ENCODE measurements at regions not wholly inside any gene's neighbourhood (a gene's known extent, or its start where the extent isn't known, plus 50 kb on each side); places are given as distances from the start of the nearest gene placed in this dataset.

DNA sequence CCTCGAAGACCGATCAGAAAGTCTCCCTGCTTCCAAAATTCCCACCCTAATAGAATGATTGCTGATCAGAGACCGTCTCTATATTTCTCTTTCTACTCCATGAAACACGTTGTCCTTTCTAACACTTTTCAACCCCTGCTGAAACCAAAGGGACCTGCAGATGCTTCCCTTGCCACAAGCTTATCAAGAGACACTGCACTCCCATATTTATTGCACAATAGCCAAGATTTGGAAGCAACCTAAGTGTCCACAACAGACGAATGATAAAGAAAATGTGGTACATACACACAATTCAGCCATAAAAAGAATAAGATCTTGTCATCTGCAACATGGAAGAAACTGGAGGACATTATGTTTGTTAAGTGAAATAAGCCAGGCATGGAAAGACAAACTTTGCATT, 125.1 kb downstream of the FOXD1 start:
- Histone ChIP-seq H3K27ac (ENCODE audit: low read depth in 1 of 2, low read length in 1 of 2) (no peak overlapping the region), H3K4me3 (no peak overlapping the region), H3K9ac (ENCODE audit: insufficient read depth in 1 of 2, low read length in 2 of 2) (no peak overlapping the region), H3K36me3 (ENCODE audit: control insufficient read depth in 4 of 4, insufficient read depth in 4 of 4, low read length in 4 of 4) (no peaks in the 10 kb centered on the region), H3K27me3 (ENCODE audit: control insufficient read depth in 3 of 3, insufficient read depth in 3 of 3, low read length in 2 of 3) (peaks cover 0 to 27% (median 6%) of the 10 kb centered on the region in 3 donors), H3K4me1 (ENCODE audit: control insufficient read depth in 5 of 5, insufficient read depth in 5 of 5, low read length in 5 of 5) (no peaks in the 10 kb centered on the region), H3K9me3 (ENCODE audit: control insufficient read depth in 4 of 4, insufficient read depth in 3 of 4, low read length in 3 of 4) (peaks cover 0 to 8% (median 0%) of the 10 kb centered on the region in 4 donors)
- DNase-seq (no peak), ATAC-seq (ENCODE audit: insufficient read depth, low FRiP score) (no peak)
- 73 to 82% methylated on average over 5 of the region's 5 CpGs for WGBS, 2 donors
- TF ChIP-seq, protein P1, sequence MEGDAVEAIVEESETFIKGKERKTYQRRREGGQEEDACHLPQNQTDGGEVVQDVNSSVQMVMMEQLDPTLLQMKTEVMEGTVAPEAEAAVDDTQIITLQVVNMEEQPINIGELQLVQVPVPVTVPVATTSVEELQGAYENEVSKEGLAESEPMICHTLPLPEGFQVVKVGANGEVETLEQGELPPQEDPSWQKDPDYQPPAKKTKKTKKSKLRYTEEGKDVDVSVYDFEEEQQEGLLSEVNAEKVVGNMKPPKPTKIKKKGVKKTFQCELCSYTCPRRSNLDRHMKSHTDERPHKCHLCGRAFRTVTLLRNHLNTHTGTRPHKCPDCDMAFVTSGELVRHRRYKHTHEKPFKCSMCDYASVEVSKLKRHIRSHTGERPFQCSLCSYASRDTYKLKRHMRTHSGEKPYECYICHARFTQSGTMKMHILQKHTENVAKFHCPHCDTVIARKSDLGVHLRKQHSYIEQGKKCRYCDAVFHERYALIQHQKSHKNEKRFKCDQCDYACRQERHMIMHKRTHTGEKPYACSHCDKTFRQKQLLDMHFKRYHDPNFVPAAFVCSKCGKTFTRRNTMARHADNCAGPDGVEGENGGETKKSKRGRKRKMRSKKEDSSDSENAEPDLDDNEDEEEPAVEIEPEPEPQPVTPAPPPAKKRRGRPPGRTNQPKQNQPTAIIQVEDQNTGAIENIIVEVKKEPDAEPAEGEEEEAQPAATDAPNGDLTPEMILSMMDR (IDR thresholded peaks at IDR 0.05; ENCODE audit: control extremely low read depth, extremely low read depth), result no peak

DNA sequence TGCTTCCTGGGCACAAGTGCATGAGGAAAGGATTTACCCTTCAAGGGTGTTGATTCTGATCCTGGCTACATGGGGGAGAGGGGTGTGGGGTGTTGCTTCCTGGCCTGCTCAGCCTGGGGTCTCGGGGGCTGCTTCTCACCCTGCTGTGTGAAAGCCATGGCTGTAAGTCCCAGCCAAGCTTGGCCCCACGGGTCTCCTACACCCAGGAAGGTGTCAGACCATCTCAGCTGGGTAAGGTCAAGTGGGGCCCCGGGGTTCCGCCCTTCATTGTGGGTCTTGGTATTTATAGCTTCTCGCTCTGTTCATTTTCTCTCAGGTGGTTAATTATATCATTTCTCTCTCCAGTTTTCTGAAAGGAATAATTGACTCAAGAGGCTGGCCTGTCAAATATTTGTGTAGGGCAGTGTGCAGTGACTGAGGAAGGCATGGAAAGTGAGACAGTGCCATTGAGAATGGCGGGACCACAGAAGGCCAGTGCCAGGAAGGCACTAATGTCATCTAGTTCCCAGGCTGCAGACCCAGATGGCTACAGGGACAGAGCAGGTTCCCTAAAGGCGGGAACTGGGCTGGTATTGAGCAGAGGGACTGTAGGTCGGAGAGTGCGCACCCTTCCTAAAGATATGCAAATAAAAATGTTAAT, 126.0 kb downstream of the FOXD1 start:
- TF ChIP-seq, protein P1 (IDR thresholded peaks at IDR 0.05; ENCODE audit: control extremely low read depth, extremely low read depth), result no peak
- DNase-seq (no peak), ATAC-seq (ENCODE audit: insufficient read depth, low FRiP score) (no peak)
- Histone ChIP-seq H3K9me3 (ENCODE audit: control insufficient read depth in 4 of 4, insufficient read depth in 3 of 4, low read length in 3 of 4) (peaks cover 0 to 8% (median 0%) of the 10 kb centered on the region in 4 donors), H3K27me3 (ENCODE audit: control insufficient read depth in 3 of 3, insufficient read depth in 3 of 3, low read length in 2 of 3) (peaks cover 0 to 32% (median 3%) of the 10 kb centered on the region in 3 donors), H3K4me1 (ENCODE audit: control insufficient read depth in 5 of 5, insufficient read depth in 5 of 5, low read length in 5 of 5) (no peaks in the 10 kb centered on the region), H3K9ac (ENCODE audit: insufficient read depth in 1 of 2, low read length in 2 of 2) (no peak overlapping the region), H3K36me3 (ENCODE audit: control insufficient read depth in 4 of 4, insufficient read depth in 4 of 4, low read length in 4 of 4) (no peaks in the 10 kb centered on the region), H3K27ac (ENCODE audit: low read depth in 1 of 2, low read length in 1 of 2) (no peak overlapping the region), H3K4me3 (no peak overlapping the region)
- 78 to 82% methylated on average over 9 of the region's 9 CpGs for WGBS, 2 donors

DNA sequence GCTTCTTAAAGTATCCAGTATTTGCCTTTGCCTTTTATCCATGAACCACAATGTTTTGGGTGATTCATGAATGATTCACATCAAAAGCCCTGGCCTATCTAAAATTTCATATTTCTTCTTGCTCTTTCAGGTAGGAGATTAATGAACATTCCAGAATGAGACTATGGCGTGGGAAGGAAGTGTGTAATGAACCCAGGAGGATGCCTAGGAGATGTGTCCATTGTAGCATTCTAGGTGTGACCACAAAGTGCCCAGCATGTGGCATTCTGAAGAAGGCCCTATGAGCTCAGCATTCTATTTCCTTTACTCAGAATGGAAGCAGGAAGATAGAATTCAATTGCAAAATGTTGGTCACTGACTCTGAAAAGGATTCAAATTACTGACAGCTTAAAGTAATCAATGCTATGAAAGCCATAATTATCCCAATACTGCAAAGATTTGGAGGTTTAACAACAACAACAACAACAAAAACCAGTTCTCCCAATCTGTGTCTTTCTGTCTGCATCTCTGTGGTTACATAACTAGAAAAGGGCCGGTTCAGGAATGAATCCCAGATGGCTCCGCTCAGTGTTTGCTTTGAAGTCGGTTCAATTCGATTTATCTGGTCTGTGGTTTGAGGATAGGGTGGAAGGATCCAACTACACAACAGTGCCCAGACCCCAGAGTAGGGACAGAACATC, 126.7 kb downstream of the FOXD1 start:
- H3K27ac ChIP-seq (ENCODE audit: low read depth in 1 of 2, low read length in 1 of 2), result no peak overlapping the region
- ATAC-seq (ENCODE audit: insufficient read depth, low FRiP score) (no peak), DNase-seq (no peak)
- no peak overlapping the region for H3K9ac ChIP-seq (ENCODE audit: insufficient read depth in 1 of 2, low read length in 2 of 2)
- no peak overlapping the region for H3K4me3 ChIP-seq
- H3K27me3 ChIP-seq (ENCODE audit: control insufficient read depth in 3 of 3, insufficient read depth in 3 of 3, low read length in 2 of 3), result peaks cover 0 to 35% (median 1%) of the 10 kb centered on the region in 3 donors
- no peaks in the 10 kb centered on the region for H3K36me3 ChIP-seq (ENCODE audit: control insufficient read depth in 4 of 4, insufficient read depth in 4 of 4, low read length in 4 of 4)
- H3K4me1 ChIP-seq (ENCODE audit: control insufficient read depth in 5 of 5, insufficient read depth in 5 of 5, low read length in 5 of 5), result no peaks in the 10 kb centered on the region
- WGBS, 2 donors, result 58 to 72% methylated on average over 5 of the region's 5 CpGs
- H3K9me3 ChIP-seq (ENCODE audit: control insufficient read depth in 4 of 4, insufficient read depth in 3 of 4, low read length in 3 of 4), result peaks cover 0 to 6% (median 0%) of the 10 kb centered on the region in 4 donors
- TF ChIP-seq, protein P1 (IDR thresholded peaks at IDR 0.05; ENCODE audit: control extremely low read depth, extremely low read depth), result no peak

Measured in lung (tissue), 11 donors.